ENCODE measurements at regions not wholly inside any gene's neighbourhood (a gene's known extent, or its start where the extent isn't known, plus 50 kb on each side); places are given as distances from the start of the nearest gene placed in this dataset.

DNA sequence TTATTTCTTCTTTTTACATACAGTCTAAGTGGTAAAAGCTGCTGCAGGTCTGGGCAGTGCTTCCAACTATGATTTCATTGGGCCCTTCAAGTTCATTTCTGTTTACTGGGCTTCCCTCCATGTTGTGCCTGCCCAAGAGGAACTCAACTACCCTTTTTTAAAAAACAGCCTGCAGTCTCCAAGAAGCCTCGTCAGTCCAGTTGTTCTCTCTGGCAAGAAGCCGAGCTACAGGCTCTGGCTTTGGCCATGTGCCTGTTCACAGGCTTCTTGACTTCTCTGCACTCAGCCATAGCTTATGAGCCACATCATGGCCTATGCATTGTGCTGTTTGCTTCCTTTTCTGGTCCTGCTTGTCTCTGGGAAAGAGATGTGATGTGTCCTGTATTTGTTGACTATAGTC is 119.7 kb upstream of the PJA2 start:
- no peak for DNase-seq

DNA sequence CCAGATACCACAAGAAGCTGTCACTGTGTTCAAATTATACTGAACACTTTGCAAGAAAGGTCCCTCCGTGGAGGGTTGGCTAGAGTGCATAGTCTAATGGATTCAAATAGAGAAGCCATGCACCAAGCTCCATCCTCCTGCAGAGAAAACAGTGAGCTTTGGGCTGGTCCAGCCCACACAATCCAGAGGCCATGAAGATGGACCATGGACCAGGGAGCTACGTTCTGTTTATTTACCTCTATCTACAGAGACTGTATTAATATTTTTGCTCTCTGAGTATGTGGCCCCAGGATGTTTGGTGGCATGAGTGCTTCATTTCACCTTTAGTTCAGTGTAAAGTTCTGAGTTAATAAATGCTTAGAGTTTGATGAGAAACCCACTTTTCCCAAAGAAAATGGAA is 114.8 kb upstream of the PJA2 start:
- no peak for DNase-seq

DNA sequence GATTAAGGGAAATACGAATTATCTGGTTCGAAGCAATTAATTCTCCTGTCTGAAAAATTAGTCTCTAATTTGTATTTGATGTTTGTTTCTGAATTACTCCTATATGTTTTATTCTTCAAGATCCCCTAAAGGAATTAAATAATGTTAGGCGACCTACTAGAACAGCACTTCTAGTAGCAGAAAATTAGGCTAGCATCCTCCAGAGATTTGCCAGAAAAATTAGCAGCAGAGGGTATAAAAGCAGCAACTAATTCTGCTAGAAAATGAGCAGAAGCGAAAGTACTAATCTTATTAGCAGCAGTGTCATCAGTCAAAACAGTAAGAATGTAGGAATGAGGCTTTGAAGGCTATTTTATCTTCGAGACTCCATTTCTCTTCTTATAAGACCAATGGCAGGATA is 114.3 kb upstream of the PJA2 start:
- no peak for DNase-seq

DNA sequence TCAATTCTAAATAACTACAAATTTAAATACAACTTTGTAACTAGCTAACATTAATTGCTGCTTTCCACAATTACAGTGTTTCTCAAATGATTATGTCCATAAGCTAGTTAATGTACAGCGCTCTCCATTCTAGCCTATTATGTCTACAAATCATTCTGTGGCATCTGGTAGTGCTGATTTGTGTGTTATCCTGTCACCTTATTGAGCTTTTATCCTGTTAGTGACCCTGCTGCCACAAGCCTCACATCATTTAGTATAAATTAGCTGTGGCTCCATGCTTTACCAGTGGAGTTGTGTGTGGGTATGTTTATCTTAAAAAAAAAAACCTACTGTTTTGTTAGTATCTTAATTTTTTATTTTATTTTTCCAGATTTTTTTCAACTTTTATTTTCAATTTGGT is 112.6 kb upstream of the PJA2 start:
- no peak for DNase-seq

DNA sequence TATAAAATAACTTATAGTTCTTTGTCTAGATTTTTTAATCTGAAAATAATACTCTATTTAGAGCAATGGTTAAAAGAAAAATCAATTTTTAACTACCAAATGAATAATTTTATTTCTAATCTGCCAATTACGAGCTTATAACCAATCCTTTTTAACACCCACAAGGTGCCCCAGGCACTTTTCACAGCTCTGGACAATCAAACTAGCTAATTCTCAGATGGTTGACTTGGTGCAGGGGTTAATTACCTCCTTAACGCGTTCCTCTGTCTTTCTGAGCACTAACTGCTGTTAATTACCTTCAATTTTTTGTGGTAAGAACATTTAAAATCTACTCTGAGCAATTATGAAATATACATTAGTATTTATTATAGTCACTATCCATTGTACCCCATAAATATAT is 109.6 kb upstream of the PJA2 start:
- no peak for DNase-seq

DNA sequence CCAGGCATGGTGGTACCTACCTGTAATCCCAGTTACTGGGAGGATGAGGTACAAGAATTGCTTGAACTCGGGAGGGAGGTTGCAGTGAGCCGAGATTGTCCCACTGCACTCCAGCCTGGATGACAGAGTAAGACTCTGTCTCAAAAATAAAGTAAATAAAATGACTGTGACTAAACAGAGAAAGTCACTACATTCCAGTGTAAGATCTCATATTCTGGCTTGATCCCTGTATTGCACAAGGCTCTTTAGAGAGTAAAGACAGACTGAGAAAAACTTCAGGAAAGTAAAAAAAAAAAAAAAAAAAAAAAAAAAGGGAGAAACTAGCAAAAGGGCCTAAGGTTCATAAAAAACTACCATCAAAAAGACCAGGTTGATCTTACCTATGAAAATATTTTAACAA is 106.6 kb upstream of the PJA2 start:
- no peak for DNase-seq

DNA sequence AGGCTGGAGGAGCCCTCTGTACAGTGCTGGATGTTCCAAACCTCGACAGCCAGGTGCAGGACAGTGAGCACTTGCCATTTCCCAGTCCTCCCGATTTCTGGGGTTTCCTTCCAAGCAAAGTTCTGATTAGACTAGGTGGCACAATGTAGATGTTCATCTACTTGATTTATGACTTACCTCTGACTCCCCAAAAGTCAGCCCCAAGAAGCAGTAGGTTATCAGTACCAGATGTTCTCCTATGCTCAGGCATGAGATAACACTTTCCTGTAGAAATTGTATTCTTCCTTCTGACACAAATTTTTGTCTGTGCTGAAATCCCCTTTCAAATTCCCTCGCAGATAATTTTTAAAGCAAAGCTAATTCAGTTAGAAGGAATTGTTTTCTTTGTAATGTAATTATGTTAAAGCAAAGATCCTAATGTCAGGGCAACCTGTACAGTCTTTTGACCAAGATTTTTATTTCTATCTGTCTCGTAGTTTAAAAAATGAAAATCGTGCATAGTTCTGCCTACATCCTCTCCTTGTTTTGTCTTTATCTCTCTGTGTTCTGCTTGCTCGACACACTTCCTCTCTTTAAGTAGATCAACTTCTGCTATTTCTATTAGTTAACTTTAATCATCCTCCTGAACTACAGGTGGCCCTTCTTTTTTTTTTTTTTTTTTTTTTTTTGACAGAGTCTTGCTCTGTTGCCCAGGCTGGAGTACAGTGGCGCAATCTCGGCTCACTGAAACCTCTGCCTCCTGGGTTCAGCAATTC is 102.4 kb upstream of the PJA2 start:
- no peak for DNase-seq

DNA sequence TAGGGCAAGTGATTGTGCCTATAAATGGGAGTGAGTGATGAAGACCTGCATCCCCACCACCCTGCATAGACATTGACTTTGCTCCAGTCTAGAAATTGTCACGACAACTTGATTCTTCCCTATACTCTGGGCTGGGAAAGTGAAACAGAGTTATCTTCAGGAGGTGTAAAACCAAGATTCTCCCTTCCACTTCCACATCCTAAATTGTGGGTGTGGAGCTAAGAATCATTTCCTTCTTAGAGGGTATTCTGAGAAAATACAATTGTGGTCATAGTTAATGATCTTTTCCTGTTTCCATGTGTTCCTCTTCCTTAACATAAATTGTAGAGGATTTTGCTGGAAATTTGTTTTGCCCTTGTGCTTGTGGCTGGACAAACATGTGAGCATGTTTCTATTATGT is 96.8 kb upstream of the PJA2 start:
- DNase-seq, result no peak

DNA sequence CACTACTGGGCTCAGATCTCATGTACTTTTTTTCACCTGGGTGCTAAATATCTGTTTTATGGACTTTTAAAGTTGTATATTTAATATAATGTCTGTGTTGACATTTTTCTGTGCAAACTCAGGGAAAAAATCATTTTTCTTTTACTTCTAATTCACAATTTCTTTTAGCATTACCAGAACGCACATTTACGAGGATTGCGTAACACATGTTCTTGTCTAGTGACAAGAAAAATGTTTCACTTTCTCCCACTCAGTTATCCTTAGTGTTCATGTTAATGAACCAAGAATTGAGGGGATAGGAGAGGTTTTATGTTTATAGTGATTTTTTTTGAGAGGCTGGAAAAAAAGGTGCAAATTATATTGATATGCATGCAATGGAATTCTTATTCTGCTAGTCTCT is 86.3 kb upstream of the PJA2 start:
- no peak for DNase-seq

DNA sequence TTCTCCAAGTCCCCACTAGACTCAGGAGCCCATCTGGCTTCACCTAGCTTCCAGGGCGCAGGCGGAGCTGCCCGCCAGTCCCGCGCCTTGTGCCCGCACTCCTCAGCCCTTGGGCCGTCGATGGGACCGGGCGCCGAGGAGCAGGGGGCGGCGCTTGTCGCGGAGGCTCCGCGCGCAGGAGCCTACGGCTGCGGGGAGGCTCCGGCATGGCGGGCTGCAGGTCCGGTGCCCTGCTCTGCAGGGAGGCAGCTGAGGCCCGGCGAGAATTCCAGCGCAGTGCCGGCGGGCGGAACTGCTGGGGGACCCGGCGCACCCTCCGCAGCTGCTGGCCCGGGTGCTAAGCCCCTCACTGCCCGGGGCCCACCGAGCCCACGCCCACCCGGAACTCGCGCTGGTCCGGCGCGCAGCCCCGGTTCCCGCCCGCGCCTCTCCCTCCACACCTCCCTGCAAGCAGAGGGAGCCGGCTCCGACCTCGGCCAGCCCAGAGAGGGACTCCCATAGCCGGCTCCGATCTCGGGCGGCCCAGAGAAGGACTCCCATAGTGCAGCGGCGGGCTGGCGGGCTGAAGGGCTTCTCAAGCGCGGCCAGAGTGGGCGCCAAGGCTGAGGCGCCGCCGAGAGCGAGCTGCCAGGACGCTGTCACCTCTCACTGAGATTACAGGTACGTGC is 78.1 kb upstream of the PJA2 start:
- no peak for DNase-seq

DNA sequence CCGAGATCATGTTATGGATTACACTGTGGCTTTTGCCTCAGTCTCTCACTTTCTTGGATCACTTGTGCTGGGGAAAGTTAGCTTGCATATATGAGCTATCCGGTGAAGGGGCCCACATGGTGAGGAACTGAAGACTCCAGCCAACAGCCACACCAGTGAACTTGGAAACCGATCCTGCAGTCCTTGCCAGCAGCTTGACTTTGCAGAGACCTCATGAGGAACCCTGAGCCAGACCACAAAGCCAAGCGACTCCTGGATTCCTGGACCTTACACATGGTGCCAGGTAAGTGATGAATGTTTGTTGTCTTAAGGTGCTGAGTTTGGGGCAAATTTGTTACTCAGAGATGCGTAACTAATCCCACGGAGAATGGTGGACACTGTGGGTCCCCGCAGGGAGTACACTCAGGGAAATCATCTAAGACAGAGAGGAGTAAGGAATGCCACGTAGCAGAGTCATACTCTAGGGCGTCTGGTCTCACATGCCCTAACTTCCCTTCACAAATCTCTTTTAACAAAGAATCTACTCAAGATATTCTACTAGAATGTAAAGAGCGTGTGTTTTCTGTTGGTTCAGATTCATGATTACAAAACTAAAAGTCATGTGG is 76.5 kb upstream of the PJA2 start:
- no peak for DNase-seq

DNA sequence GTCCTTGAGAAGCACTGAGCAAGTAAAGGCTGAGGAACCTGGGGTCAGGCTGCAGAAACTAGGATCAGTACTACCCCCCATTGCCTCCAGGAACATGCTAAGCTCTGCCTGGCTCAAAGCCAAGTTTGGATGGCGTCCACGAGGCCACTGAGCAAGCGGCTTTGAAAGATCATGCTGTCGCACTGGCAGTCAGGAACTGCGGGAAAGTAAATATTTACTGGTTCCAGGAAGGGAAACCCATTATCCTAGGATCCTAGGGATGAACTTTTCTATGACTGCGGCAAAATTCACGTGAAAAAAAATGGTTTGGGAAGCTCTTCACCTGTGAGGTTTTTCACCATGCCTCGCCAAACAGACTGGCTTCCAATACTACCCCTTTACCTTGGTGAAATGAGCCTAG is 75.3 kb upstream of the PJA2 start:
- no peak for DNase-seq

DNA sequence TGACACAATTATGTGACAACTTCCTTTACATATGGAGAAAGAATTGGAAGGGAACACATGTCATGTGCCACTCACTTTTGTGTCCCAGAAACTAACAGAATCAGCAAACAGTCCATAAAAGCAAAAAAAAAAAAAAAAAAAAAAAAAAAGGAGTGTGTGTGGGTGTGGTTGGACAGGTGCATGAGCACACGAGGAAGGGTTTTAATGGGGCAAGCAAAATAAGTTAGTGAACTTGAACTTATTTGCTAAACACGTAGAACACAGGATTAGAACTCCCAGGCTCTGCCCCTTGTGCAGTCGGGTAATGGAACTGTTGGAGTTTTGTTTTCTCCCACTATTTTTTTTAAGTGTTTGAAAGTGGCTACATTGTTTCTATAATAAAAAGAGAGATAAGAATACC is 74.8 kb upstream of the PJA2 start:
- DNase-seq, result no peak

DNA sequence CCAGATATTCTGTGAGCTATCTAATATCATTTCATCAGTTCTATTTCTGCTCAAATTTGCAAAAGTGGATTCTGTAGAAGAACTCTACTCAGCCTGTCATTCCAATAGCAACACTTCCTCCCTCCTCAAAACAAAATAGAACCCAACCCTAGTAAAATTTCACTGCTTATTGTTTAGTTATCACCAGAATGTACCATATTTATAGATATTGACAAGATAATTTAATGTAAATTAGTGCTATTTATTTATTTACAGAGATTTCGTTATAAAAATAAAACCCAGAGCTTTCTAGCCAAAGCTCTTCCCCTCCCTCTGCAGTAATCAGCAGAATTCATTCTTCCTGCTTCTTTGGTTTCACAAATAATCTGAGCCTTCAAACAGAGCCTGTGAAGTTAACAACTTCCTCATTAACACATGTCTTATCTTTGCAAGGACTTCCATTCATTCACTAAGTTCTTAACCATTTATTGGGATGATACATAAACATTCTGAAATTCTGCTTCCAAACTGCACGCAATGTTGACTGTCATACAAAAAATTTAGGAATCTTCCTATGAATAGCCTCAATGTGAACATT is 73.7 kb upstream of the PJA2 start:
- no peak for DNase-seq

DNA sequence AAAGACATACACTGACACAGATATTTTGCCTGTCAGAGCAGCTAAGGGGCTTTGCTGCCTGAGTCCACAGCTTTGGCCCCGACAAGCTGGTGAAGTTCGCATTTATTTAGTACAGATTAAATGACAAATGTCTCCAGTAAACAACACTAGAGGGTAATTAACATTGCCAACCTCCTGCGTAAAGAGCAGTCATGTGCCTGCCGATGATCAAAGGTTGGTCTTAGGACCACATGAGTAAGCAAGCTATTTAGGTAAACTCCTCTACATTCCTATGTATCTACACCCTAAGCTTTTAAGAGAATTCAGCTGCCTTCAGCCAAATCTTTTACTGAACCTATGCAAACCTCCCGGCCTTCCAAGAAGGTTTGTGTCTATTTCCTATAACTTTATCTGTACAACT is 73.0 kb upstream of the PJA2 start:
- DNase-seq, result no peak

DNA sequence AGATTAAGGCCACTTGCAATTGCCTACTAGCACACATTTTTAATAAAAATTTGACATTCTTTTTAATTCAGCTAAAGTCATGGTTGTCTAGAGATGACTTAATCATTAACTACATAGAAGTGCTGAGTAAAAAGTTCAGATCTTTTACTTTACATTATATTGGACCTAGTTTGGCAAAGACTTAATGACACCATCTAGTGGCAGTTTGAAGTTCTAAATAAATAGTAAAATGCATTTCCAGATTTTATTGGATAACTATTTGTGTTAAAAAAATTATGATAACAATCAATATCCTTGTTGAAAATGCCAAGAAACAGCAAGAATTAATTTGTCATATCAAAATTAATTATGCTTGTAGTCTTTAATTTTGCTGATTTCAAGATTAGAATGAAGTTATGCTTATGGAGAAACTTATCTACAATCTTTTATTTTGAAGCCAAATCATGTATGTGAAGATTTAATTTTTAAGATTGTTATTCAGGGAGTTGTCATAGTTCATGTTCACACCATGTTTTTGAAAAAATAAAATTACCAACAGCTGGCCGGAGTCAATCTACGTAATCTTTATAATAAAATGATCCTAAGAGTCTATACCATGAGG is 69.6 kb upstream of the PJA2 start:
- peak in 1 of 2 donors; percentile 24 for DNase-seq

DNA sequence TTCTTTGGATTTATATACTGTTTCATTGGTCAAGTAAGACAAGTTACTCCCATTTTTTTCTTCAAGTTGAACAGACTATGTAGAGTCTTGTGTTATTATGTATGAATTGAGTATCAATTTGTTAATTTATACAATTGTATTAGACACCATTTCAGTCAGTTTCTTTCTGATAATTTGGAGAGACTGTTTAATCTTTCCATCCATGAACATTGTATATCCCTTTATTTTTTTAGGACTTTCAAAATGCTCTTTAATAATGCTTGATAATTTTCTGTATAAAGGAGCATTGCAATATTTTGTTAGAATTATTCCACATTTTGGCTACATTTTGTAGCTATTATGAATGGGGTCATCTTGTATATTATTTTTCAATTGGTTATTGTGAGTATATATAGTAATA is 69.1 kb upstream of the PJA2 start:
- no peak for DNase-seq

DNA sequence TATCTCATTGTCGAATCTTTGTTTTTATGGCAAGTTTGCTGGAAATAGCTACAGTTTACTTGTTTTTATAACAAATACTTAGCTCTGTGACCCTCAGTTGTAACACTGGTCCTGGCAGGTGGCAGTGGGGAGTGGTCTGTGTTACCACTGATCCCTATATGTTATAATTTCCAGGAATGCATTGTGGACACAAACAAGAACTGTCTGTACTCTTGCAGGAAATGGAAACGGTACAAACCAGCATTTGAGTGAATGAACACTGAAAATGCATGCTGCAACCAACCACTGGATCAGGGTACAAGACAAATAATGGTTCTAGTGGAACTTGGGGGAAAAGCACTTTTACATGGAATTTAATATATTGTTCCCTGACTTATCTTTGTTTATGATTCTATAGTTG is 66.5 kb upstream of the PJA2 start:
- no peak for DNase-seq

DNA sequence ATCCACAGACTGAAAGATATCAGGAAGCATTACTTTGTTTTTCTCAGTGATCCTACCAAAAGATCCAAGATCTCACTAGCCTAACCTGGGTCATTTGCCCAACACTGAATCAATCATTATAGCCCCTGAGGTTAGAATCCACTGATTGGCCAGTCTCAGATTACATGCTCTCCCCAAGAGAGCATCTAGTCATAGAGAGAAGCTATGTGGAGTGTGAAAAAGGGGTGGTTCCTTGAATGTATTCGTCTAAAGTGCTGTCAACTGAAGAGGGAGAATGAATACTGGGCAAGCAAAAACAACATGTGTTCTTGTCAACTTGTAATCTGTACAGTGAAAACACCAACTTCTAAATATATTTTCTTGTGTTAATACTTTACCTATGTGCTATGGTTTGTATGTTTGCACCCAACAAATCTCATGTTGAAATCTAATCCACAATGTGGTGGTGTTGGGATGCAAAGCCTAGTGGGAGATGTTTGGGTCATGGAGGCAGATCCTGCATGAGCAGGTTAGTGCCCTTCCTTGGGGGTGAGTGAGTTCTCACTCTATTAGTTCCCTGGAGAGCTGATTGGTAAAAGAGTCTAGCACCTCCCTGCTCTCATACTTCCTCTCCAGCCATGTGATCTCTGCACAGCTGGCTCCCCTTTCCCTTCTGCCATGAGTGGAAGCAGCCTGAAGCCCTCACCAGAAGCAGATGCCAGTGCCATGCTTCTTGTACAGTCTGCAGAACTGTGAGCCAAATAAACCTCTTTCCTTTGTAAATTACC is 60.3 kb upstream of the PJA2 start:
- no peak for DNase-seq

DNA sequence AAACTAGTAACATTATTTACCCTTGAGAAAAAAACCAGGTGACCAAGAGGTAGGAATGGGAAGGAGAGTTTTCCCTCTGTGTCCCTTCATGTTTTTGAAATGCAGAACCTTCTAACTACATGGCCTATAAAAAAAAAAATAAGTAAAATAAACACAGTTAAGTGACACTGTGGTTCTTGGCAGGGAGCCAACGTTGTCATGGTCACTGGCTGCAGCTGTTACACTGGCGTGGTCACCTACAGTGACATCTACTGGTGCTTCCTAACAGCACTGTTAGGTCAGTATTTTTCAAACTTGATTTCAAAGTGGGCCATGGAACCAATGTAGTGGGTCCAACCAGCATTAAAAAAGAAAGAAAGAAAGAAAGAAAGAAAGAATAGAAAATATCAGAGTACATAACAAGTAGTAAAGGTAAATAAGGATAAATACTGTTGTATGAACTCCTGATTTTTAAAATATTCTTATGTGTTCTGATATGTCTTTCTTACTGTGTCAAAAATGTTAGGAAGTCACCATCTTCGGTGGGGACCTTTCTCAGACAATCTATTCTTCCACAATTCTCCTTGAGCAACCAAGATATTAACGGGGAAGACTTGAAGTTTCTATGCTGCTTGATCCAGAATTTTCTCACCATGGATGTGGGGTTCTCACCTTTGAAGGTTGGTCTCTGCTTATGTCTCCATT is 59.1 kb upstream of the PJA2 start:
- peak; percentile 79 to 86 for DNase-seq

DNA sequence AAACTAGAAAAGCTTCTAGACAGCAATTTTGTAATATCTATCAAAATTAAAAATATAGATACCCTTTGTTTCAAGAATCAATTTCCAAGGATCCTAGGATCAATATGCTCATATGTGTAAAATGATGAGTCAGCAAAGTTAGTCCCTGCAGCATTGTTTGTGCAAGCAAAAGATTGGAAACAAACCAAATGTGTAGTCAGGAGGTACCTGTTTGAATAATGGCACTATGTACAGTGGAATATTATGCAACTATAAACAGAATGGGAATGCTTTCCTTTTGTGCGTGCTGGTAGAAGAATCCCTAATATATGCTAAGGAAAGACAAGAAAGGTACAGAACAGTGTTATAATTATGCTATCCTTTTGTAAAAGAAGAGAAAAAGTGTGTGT is 58.5 kb upstream of the PJA2 start:
- DNase-seq, result no peak

DNA sequence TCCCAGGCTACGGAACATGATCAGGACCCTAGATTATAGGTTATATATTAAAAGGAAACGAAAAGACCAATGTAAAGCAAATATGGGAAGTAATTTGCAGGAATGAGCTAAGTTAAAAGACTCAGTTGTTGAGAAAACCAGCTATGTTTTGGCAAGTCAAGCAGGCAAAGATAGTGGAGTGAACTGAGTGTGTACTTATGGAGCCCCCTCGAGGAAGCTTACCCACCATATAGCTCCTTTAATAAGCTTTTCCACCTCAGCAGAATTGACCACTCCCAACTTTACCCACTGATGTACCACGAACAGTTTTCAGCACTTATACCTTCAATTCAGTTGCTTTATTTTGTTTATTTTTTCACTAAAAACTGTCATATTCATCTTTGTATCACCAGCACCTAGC is 57.3 kb upstream of the PJA2 start:
- DNase-seq, result no peak
